Ascending aorta (tissue), 2 donors: ENCODE measurements at regions not wholly inside any gene's neighbourhood (a gene's known extent, or its start where the extent isn't known, plus 50 kb on each side); places are given as distances from the start of the nearest gene placed in this dataset.
A peak's percentile ranks its signal among the peaks of the same experiment; 100 is the strongest.

Experiments
- DNase-seq, 2 donors: peaks; one replicate each; pipeline ENCODE4 v3.0.0-alpha.2; 2019; ENCODE audit warnings: low spot score in 2 of 2
- H3K27ac ChIP-seq, 2 donors: fragments of 200-600 bp; sonication (generic); one replicate each; pipeline ENCODE4 v1.5.1; 2016 to 2017; ENCODE audit warnings: mild to moderate bottlenecking in 1 of 2
- H3K27me3 ChIP-seq: fragments of 200-600 bp; sonication (generic); one replicate; pipeline ENCODE4 v1.5.1; 2017
- H3K36me3 ChIP-seq, 2 donors: fragments of 200-600 bp; sonication (generic); one replicate each; pipeline ENCODE4 v1.5.1; 2016
- H3K4me1 ChIP-seq, 2 donors: fragments of 200-600 bp; sonication (generic); one replicate each; pipeline ENCODE4 v1.5.1; 2016 to 2017; ENCODE audit warnings: mild to moderate bottlenecking in 1 of 2
- H3K4me3 ChIP-seq, 2 donors: fragments of 200-600 bp; sonication (generic); one replicate each; pipeline ENCODE4 v1.5.1; 2016 to 2017; ENCODE audit warnings: mild to moderate bottlenecking in 1 of 2
- H3K9me3 ChIP-seq, 2 donors: fragments of 200-600 bp; sonication (generic); one replicate each; pipeline ENCODE4 v1.5.1; 2016
- CTCF ChIP-seq, 3 experiments: fragments of 200-600 bp in 2 of 3; fragments of 450-650 bp in 1 of 3; sonication (generic) in 2 of 3; IDR thresholded peaks; one replicate each; pipeline ENCODE4 v1.5.1; 2016 to 2019; ENCODE audit warnings: antibody characterized with exemption in 3 of 3, mild to moderate bottlenecking in 1 of 3, moderate library complexity in 1 of 3
- intact Hi-C: fragments of 100-400 bp; cut with DNase I; formaldehyde crosslinking; loops from one replicate; pipeline ENCODE4 v1.15.1; 2023

- H3K4me1 ChIP-seq = no peaks in the 10 kb centered on the region
- intact Hi-C loops = loop anchor here (10.0 kb wide), 1 partner anchor 83 kb away; no protein-coding TSS in a partner anchor
- DNase-seq = peak in 1 of 2 donors; percentile 77
- H3K4me3 ChIP-seq = peak overlapping the region in 1 of 2 donors; percentile 44
- no peaks in the 10 kb centered on the region for H3K9me3 ChIP-seq
- no peaks in the 10 kb centered on the region for H3K36me3 ChIP-seq
- peak overlapping the region; percentile 19 to 58 for H3K27ac ChIP-seq
- H3K27me3 ChIP-seq = no peaks in the 10 kb centered on the region
- no peak for TF ChIP-seq CTCF (IDR thresholded peaks at IDR 0.05)
Measured at GRCh38 chr9:107587191-107587963, 97.8 kb upstream of the KLF4 start.

GRCh38 chr9:107586493-107586892 lies 96.9 kb upstream of the KLF4 start:
- no peak for DNase-seq
- Histone ChIP-seq H3K36me3 (no peaks in the 10 kb centered on the region), H3K4me3 (no peak overlapping the region), H3K27me3 (no peaks in the 10 kb centered on the region), H3K27ac (no peak overlapping the region), H3K9me3 (no peaks in the 10 kb centered on the region), H3K4me1 (no peaks in the 10 kb centered on the region)
- intact Hi-C loops = loop anchor here (10.0 kb wide), 1 partner anchor 82 kb away; no protein-coding TSS in a partner anchor
- TF ChIP-seq CTCF (IDR thresholded peaks at IDR 0.05) = no peak

GRCh38 chr9:107585465-107585864 lies 95.9 kb upstream of the KLF4 start:
- no peaks in the 10 kb centered on the region for H3K4me1 ChIP-seq
- H3K4me3 ChIP-seq = no peak overlapping the region
- H3K36me3 ChIP-seq = no peaks in the 10 kb centered on the region
- no peak overlapping the region for H3K27ac ChIP-seq
- intact Hi-C loops = loop anchor here (10.0 kb wide), 1 partner anchor 81 kb away; no protein-coding TSS in a partner anchor
- H3K9me3 ChIP-seq = no peaks in the 10 kb centered on the region
- TF ChIP-seq CTCF (IDR thresholded peaks at IDR 0.05) = no peak
- no peak for DNase-seq
- no peaks in the 10 kb centered on the region for H3K27me3 ChIP-seq

- Histone ChIP-seq H3K27me3 (no peaks in the 10 kb centered on the region), H3K9me3 (no peaks in the 10 kb centered on the region), H3K4me1 (no peaks in the 10 kb centered on the region), H3K36me3 (no peaks in the 10 kb centered on the region), H3K27ac (no peak overlapping the region), H3K4me3 (no peak overlapping the region)
- intact Hi-C loops = loop anchor here (10.0 kb wide), 1 partner anchor 80 kb away; no protein-coding TSS in a partner anchor
- no peak for TF ChIP-seq CTCF (IDR thresholded peaks at IDR 0.05)
- DNase-seq = no peak
Measured at GRCh38 chr9:107584944-107585343, 95.4 kb upstream of the KLF4 start.

- intact Hi-C loops = loop anchor here (10.0 kb wide), 1 partner anchor 79 kb away; no protein-coding TSS in a partner anchor
- no peaks in the 10 kb centered on the region for H3K9me3 ChIP-seq
Measured at GRCh38 chr9:107584186-107584585, 94.6 kb upstream of the KLF4 start.

More at GRCh38 chr9:107584186-107584585, 94.6 kb upstream of the KLF4 start:
- no peak overlapping the region for H3K4me3 ChIP-seq
- no peak overlapping the region for H3K27ac ChIP-seq
- DNase-seq = no peak
- H3K36me3 ChIP-seq = no peaks in the 10 kb centered on the region
- TF ChIP-seq CTCF (IDR thresholded peaks at IDR 0.05) = no peak
- H3K27me3 ChIP-seq = no peaks in the 10 kb centered on the region
- H3K4me1 ChIP-seq = no peaks in the 10 kb centered on the region
